Parathyroid adenoma (tissue), 2 donors: ENCODE measurements at regions not wholly inside any gene's neighbourhood (a gene's known extent, or its start where the extent isn't known, plus 50 kb on each side); places are given as distances from the start of the nearest gene placed in this dataset.
"Not testable (repeated sequence)": the region's sequence is repeated elsewhere in the genome, so short reads cannot be mapped to it uniquely, and the experiment has no call there.

ENCODE experiments used
- H2AFZ ChIP-seq: fragments of 300-600 bp; sonication (generic); one replicate; pipeline ENCODE4 v1.7.0; 2017; ENCODE audit warnings: antibody characterized with exemption, mild to moderate bottlenecking
- H3K27ac ChIP-seq: fragments of 300-600 bp; sonication (generic); one replicate; pipeline ENCODE4 v1.7.0; 2017
- H3K27me3 ChIP-seq: fragments of 300-600 bp; sonication (generic); one replicate; pipeline ENCODE4 v1.7.0; 2017; ENCODE audit warnings: low read length; ENCODE audit not compliant: control insufficient read depth, insufficient read depth
- H3K36me3 ChIP-seq: fragments of 300-600 bp; sonication (generic); one replicate; pipeline ENCODE4 v1.7.0; 2017; ENCODE audit warnings: low read length; ENCODE audit not compliant: control insufficient read depth, insufficient read depth
- H3K4me1 ChIP-seq: fragments of 300-600 bp; sonication (generic); one replicate; pipeline ENCODE4 v1.7.0; 2017; ENCODE audit warnings: control low read depth
- H3K4me2 ChIP-seq: fragments of 300-600 bp; sonication (generic); one replicate; pipeline ENCODE4 v1.7.0; 2017; ENCODE audit warnings: low read length
- H3K4me3 ChIP-seq: fragments of 300-600 bp; sonication (generic); one replicate; pipeline ENCODE4 v1.7.0; 2017; ENCODE audit warnings: low read depth, low read length
- H3K79me2 ChIP-seq: fragments of 300-600 bp; sonication (generic); one replicate; pipeline ENCODE4 v1.7.0; 2017; ENCODE audit warnings: control low read depth
- H3K9ac ChIP-seq: fragments of 300-600 bp; sonication (generic); one replicate; pipeline ENCODE4 v1.7.0; 2017; ENCODE audit warnings: mild to moderate bottlenecking
- H3K9me3 ChIP-seq: fragments of 300-600 bp; sonication (generic); one replicate; pipeline ENCODE4 v1.7.0; 2017; ENCODE audit warnings: low read length; ENCODE audit not compliant: control insufficient read depth
- TF ChIP-seq, protein P1 (sequence below): fragments of 300-600 bp; sonication (generic); IDR thresholded peaks from one replicate; pipeline ENCODE4 v1.7.0; 2017; ENCODE audit warnings: antibody characterized with exemption, mild to moderate bottlenecking
- donor health status: primary hyperparathyroidism.

DNA sequence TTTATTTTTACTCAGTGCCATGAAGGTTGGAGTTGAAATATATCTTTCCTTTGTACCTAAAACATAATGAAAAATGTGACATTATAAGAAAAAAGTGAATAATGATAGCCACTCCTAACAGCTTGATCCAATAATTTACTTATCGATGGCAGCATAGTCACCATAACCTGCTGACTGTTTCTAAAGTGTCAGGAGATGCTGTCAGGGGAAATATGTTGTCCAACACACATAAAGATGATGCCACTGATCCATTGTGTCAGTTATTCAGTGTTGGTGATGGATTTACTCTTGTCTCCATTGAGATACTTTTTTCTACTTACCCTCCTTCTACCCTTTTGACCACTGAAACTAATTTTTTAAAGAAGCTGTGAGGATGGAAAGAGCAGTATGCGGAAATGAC lies 1006.9 kb upstream of the TMEFF2 start:
- TF ChIP-seq, protein P1, sequence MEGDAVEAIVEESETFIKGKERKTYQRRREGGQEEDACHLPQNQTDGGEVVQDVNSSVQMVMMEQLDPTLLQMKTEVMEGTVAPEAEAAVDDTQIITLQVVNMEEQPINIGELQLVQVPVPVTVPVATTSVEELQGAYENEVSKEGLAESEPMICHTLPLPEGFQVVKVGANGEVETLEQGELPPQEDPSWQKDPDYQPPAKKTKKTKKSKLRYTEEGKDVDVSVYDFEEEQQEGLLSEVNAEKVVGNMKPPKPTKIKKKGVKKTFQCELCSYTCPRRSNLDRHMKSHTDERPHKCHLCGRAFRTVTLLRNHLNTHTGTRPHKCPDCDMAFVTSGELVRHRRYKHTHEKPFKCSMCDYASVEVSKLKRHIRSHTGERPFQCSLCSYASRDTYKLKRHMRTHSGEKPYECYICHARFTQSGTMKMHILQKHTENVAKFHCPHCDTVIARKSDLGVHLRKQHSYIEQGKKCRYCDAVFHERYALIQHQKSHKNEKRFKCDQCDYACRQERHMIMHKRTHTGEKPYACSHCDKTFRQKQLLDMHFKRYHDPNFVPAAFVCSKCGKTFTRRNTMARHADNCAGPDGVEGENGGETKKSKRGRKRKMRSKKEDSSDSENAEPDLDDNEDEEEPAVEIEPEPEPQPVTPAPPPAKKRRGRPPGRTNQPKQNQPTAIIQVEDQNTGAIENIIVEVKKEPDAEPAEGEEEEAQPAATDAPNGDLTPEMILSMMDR, result no peak

DNA sequence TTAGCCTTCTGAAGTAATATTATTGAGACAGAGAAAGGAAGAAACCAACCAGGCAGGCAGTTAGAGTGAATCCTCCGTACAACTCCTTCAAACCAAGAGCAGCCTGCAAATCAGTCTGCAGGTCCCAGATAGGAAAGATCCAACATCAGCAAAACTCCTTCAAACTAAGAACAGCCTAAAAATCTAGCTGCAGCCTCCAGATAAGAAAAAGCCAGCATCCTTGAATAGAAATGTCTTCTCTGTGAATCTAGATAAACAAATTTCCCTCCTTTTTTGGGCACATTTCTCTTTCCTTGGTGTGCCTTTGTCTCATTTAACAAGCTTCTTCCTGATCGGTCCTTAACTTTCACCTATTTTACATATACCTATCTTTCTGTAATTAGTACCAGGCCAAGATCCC lies 1004.6 kb upstream of the TMEFF2 start:
- Histone ChIP-seq H3K9me3 (no peaks in the 10 kb centered on the region), H3K4me2 (no peak overlapping the region), H3K9ac (no peak overlapping the region), H3K27ac (no peak overlapping the region), H3K4me1 (no peaks in the 10 kb centered on the region), H3K79me2 (no peaks in the 10 kb centered on the region), H3K4me3 (no peak overlapping the region), H3K36me3 (no peaks in the 10 kb centered on the region), H2AFZ (no peak overlapping the region), H3K27me3 (no peaks in the 10 kb centered on the region)
- TF ChIP-seq, protein P1, result no peak

More for the DNA sequence above, 1006.9 kb upstream of the TMEFF2 start:
- Histone ChIP-seq H3K79me2 (no peaks in the 10 kb centered on the region), H3K9me3 (no peaks in the 10 kb centered on the region), H3K27me3 (no peaks in the 10 kb centered on the region), H3K4me1 (no peaks in the 10 kb centered on the region), H3K4me3 (no peak overlapping the region), H3K4me2 (no peak overlapping the region), H3K27ac (no peak overlapping the region), H2AFZ (no peak overlapping the region), H3K9ac (no peak overlapping the region), H3K36me3 (no peaks in the 10 kb centered on the region)

DNA sequence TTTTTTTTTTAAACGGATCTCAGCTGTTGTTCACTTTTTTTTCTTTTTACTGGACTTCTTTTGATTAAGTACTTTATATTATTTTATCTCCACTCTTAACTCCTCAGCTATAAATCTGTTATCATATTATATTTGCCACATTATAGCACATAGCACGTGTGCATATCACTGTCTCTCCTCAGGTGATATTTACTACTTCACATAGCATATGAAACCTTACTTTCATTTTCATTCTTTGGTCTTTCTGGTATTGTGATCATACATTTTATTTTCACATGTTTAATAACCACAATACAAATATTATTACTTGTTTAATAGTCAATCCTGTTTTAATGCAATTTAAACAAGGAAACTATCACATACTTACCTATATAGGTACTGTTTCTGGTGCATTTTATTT lies 993.1 kb upstream of the TMEFF2 start:
- Histone ChIP-seq H3K9me3 (no peaks in the 10 kb centered on the region), H3K79me2 (no peaks in the 10 kb centered on the region), H3K27me3 (no peaks in the 10 kb centered on the region), H3K4me2 (no peak overlapping the region), H3K27ac (no peak overlapping the region), H3K9ac (no peak overlapping the region), H3K36me3 (no peaks in the 10 kb centered on the region), H3K4me3 (no peak overlapping the region), H2AFZ (no peak overlapping the region), H3K4me1 (no peaks in the 10 kb centered on the region)
- TF ChIP-seq, protein P1, result no peak

DNA sequence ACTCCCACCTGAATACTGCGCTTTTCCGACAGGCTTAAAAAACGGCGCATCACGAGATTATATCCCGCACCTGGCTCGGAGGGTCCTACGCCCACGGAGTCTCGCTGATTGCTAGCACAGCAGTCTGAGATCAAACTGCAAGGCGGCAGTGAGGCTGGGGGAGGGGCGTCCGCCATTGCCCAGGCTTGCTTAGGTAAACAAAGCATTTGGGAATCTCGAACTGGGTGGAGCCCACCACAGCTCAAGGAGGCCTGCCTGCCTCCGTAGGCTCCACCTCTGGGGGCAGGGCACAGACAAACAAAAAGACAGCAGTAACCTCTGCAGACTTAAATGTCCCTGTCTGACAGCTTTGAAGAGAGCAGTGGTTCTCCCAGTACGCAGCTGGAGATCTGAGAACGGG lies 976.2 kb upstream of the TMEFF2 start:
- not testable (repeated sequence) for H3K4me3 ChIP-seq, H2AFZ ChIP-seq, H3K79me2 ChIP-seq

DNA sequence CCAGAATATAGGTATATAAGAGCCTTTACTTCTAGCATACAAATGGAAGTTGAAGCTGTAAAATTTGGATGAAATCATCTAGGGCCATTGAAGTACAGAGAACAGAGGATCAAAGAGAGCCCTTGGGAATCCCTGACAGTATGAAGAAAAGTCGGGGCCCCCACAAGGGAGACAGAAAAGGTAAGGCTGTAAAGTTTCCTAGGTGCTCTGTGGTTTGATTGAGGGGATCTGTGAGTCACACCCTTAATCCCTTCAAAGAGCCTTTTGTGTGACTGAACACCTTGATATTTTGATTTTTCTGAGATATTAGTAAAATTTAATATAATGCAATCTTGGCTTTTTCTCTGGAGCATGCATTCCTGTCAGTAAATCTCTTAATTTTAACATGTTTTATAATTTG lies 961.7 kb upstream of the TMEFF2 start:
- H3K27me3 ChIP-seq, result no peaks in the 10 kb centered on the region
- no peak overlapping the region for H3K9ac ChIP-seq
- H3K4me3 ChIP-seq, result no peak overlapping the region
- no peaks in the 10 kb centered on the region for H3K9me3 ChIP-seq
- H3K79me2 ChIP-seq, result no peaks in the 10 kb centered on the region
- no peaks in the 10 kb centered on the region for H3K36me3 ChIP-seq
- H3K4me1 ChIP-seq, result no peaks in the 10 kb centered on the region
- TF ChIP-seq, protein P1, result no peak
- no peak overlapping the region for H3K4me2 ChIP-seq
- no peak overlapping the region for H2AFZ ChIP-seq
- no peak overlapping the region for H3K27ac ChIP-seq

More for the DNA sequence above, 976.2 kb upstream of the TMEFF2 start:
- not testable (repeated sequence) for H3K4me2 ChIP-seq, H3K27me3 ChIP-seq, H3K9ac ChIP-seq, H3K27ac ChIP-seq, H3K9me3 ChIP-seq, H3K4me1 ChIP-seq, H3K36me3 ChIP-seq
